ENCODE measurements at regions not wholly inside any gene's neighbourhood (a gene's known extent, or its start where the extent isn't known, plus 50 kb on each side); places are given as distances from the start of the nearest gene placed in this dataset.

DNA sequence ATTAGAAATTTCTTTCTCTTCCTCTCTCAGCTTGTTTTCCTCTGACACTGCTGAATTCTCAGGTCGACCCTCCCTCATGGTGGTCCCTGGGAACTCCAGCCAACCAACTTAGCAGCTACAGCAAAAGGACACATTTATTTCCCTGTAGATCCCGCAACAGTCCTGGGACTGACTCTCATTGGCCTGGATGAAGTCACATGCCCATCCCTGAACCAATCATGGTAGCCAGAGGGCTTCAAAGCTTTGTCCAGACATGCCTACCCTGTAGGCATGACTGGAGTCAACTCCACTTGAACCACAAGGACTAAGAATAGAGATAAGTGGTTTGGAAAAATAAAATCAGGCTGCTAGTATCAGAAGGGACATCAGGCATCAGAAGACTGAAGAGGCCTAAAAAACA lies 84.6 kb upstream of the LRRC55 start:
- no peak overlapping the region for H2AFZ ChIP-seq (ENCODE audit: low read length)
- H3K4me1 ChIP-seq (ENCODE audit: insufficient read depth, low read length): no peaks in the 10 kb centered on the region

More for the DNA sequence above, 84.6 kb upstream of the LRRC55 start:
- Histone ChIP-seq H3K9ac (ENCODE audit: extremely low read depth, insufficient read length, low read length) (no peak overlapping the region), H2BK20ac (ENCODE audit: low read depth, low read length, poor library complexity, severe bottlenecking) (no peak overlapping the region), H3K27ac (ENCODE audit: insufficient read length, low read depth, low read length) (no peak overlapping the region), H2BK12ac (ENCODE audit: insufficient read length, low read depth, low read length) (no peak overlapping the region), H3K9me3 (ENCODE audit: control insufficient read depth, low read depth, low read length) (no peaks in the 10 kb centered on the region), H2AK5ac (ENCODE audit: insufficient read length, low read length) (no peak overlapping the region), H3K4ac (ENCODE audit: low read depth, low read length) (no peak overlapping the region), H3K4me2 (ENCODE audit: insufficient read depth, insufficient read length, low read length) (no peak overlapping the region), H3K14ac (ENCODE audit: insufficient read depth, low read length) (no peak overlapping the region), H2BK120ac (ENCODE audit: low read depth, low read length, poor library complexity, severe bottlenecking) (no peak overlapping the region), H3T11ph (ENCODE audit: low read length) (no peak overlapping the region), H3K23ac (ENCODE audit: insufficient read length, low read depth, low read length) (no peak overlapping the region), H3K79me1 (ENCODE audit: insufficient read depth, low read depth, low read length, poor library complexity, severe bottlenecking) (no peaks in the 10 kb centered on the region), H4K5ac (ENCODE audit: insufficient read length, low read depth, low read length) (no peak overlapping the region), H4K8ac (replicated peaks; ENCODE audit: insufficient read length, low read depth, low read length) (no peak overlapping the region), H4K91ac (ENCODE audit: insufficient read length, low read depth, low read length) (no peak overlapping the region), H3K79me2 (ENCODE audit: insufficient read depth, low read length) (no peaks in the 10 kb centered on the region), H4K20me1 (ENCODE audit: control insufficient read depth, insufficient read depth, insufficient read length) (no peaks in the 10 kb centered on the region), H3K56ac (ENCODE audit: insufficient read length, low read depth, low read length) (no peak overlapping the region), H2BK15ac (ENCODE audit: low read depth, low read length) (no peak overlapping the region), H3K27me3 (ENCODE audit: insufficient read depth, low read length) (no peaks in the 10 kb centered on the region), H3K23me2 (ENCODE audit: insufficient read length, low read depth, low read length, poor library complexity, severe bottlenecking) (no peaks in the 10 kb centered on the region), H2BK5ac (ENCODE audit: insufficient read length, low read length) (no peak overlapping the region), H3K18ac (ENCODE audit: insufficient read length, low read depth, low read length) (no peak overlapping the region)
- TF ChIP-seq, protein P1, sequence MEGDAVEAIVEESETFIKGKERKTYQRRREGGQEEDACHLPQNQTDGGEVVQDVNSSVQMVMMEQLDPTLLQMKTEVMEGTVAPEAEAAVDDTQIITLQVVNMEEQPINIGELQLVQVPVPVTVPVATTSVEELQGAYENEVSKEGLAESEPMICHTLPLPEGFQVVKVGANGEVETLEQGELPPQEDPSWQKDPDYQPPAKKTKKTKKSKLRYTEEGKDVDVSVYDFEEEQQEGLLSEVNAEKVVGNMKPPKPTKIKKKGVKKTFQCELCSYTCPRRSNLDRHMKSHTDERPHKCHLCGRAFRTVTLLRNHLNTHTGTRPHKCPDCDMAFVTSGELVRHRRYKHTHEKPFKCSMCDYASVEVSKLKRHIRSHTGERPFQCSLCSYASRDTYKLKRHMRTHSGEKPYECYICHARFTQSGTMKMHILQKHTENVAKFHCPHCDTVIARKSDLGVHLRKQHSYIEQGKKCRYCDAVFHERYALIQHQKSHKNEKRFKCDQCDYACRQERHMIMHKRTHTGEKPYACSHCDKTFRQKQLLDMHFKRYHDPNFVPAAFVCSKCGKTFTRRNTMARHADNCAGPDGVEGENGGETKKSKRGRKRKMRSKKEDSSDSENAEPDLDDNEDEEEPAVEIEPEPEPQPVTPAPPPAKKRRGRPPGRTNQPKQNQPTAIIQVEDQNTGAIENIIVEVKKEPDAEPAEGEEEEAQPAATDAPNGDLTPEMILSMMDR (conservative IDR thresholded peaks at IDR 0.05): no peak
- H3K4me3 Mint-ChIP-seq: no peak overlapping the region
- no CpG with 5 or more reads among the region's 2 CpGs for WGBS (ENCODE audit: extremely low coverage, insufficient read length, low lambda C conversion rate)
- H3K27me3 Mint-ChIP-seq (ENCODE audit: low read depth): no peaks in the 10 kb centered on the region; the same call in 1 of the 2 replicates
- H3K9me3 Mint-ChIP-seq: no peaks in the 10 kb centered on the region; a peak in 1 of 5 replicates
- no peaks in the 10 kb centered on the region for H3K36me3 Mint-ChIP-seq (ENCODE audit: insufficient read depth in 1 of 3, low read depth in 3 of 3)
- no peak overlapping the region for H3K27ac Mint-ChIP-seq
- H3K4me1 Mint-ChIP-seq: peaks cover 6 to 7% of the 10 kb centered on the region in 2 experiments; a peak in 3 of 4 replicates
- no peak for DNase-seq
